SK-N-SH treated with all-trans-retinoic acid at 6 μM for 48 hours (cell line): ENCODE measurements at regions not wholly inside any gene's neighbourhood (a gene's known extent, or its start where the extent isn't known, plus 50 kb on each side); places are given as distances from the start of the nearest gene placed in this dataset.

ENCODE experiments used
- ATAC-seq: fragments of 200-7000 bp; cut with Tn5 transposase; 3 replicates; pipeline ENCODE4 v1.9.1; 2020; ENCODE audit warnings: mild to moderate bottlenecking, moderate library complexity
- BACH2 ChIP-seq: fragments of 250-450 bp; sonication (Bioruptor Pico); IDR thresholded peaks from 2 replicates; pipeline ENCODE4 v1.9.0; 2021; ENCODE audit warnings: mild to moderate bottlenecking, borderline replicate concordance
- CSDC2 ChIP-seq: fragments of 250-450 bp; sonication (Bioruptor Pico); IDR thresholded peaks from 2 replicates; pipeline ENCODE4 v1.5.0; 2020; ENCODE audit warnings: mild to moderate bottlenecking, moderate library complexity
- CSRNP3 ChIP-seq: fragments of 250-450 bp; sonication (Bioruptor Pico); IDR thresholded peaks from 2 replicates; pipeline ENCODE4 v1.5.1; 2021; ENCODE audit warnings: mild to moderate bottlenecking, moderate library complexity
- ESRRG ChIP-seq: fragments of 250-450 bp; sonication (Bioruptor Pico); IDR thresholded peaks from 2 replicates; pipeline ENCODE4 v1.6.1; 2021; ENCODE audit warnings: mild to moderate bottlenecking
- GLIS3 ChIP-seq: fragments of 250-450 bp; sonication (Bioruptor Pico); IDR thresholded peaks from 2 replicates; pipeline ENCODE4 v1.5.0; 2020; ENCODE audit warnings: mild to moderate bottlenecking, moderate library complexity
- ISL1 ChIP-seq: fragments of 250-450 bp; sonication (Bioruptor Pico); IDR thresholded peaks from 2 replicates; pipeline ENCODE4 v2.1.2; 2022; ENCODE audit warnings: mild to moderate bottlenecking, moderate library complexity
- OSR1 ChIP-seq: fragments of 250-450 bp; sonication (Bioruptor Pico); IDR thresholded peaks from 2 replicates; pipeline ENCODE4 v1.8.0; 2022; ENCODE audit warnings: moderate library complexity, mild to moderate bottlenecking, inconsistent platforms
- PPARA ChIP-seq: fragments of 250-450 bp; sonication (Bioruptor Pico); IDR thresholded peaks from 2 replicates; pipeline ENCODE4 v1.5.0; 2020; ENCODE audit warnings: mild to moderate bottlenecking, borderline replicate concordance
- RARB ChIP-seq: fragments of 250-450 bp; sonication (Bioruptor Pico); IDR thresholded peaks from 2 replicates; pipeline ENCODE4 v1.8.0; 2021; ENCODE audit warnings: mild to moderate bottlenecking, moderate library complexity
- SNAI2 ChIP-seq: fragments of 250-450 bp; sonication (Bioruptor Pico); IDR thresholded peaks from 2 replicates; pipeline ENCODE4 v1.5.0; 2020; ENCODE audit warnings: mild to moderate bottlenecking, moderate library complexity
- TCF4 ChIP-seq: fragments of 250-450 bp; sonication (Bioruptor Pico); IDR thresholded peaks from 2 replicates; pipeline ENCODE4 v1.8.0; 2021; ENCODE audit warnings: mild to moderate bottlenecking, moderate library complexity, borderline replicate concordance
- TOX ChIP-seq: fragments of 250-450 bp; sonication (Bioruptor Pico); IDR thresholded peaks from 2 replicates; pipeline ENCODE4 v1.8.0; 2021; ENCODE audit warnings: mild to moderate bottlenecking, moderate library complexity, borderline replicate concordance
- ZFP3 ChIP-seq: fragments of 250-450 bp; sonication (Bioruptor Pico); IDR thresholded peaks from 2 replicates; pipeline ENCODE4 v1.5.0; 2020; ENCODE audit warnings: mild to moderate bottlenecking, moderate library complexity
- ZFP30 ChIP-seq: fragments of 450-650 bp; formaldehyde crosslinking; IDR thresholded peaks from 2 replicates; pipeline ENCODE4 v1.5.0; 2022; ENCODE audit warnings: mild to moderate bottlenecking, moderate library complexity
- ZNF565 ChIP-seq: fragments of 450-650 bp; formaldehyde crosslinking; conservative IDR thresholded peaks from 2 replicates; pipeline ENCODE4 v1.5.0; 2020; ENCODE audit warnings: low read depth, mild to moderate bottlenecking, moderate library complexity
- ZNF70 ChIP-seq: fragments of 450-650 bp; formaldehyde crosslinking; IDR thresholded peaks from 2 replicates; pipeline ENCODE4 v1.5.0; 2020; ENCODE audit warnings: mild to moderate bottlenecking, moderate library complexity
- ZNF8 ChIP-seq: fragments of 450-650 bp; formaldehyde crosslinking; IDR thresholded peaks from 2 replicates; pipeline ENCODE4 v1.5.0; 2020; ENCODE audit warnings: mild to moderate bottlenecking, moderate library complexity
- TF ChIP-seq, protein P1 (sequence below): fragments of 250-450 bp; sonication (Bioruptor Pico); IDR thresholded peaks from 2 replicates; pipeline ENCODE4 v1.5.0; 2020; ENCODE audit warnings: mild to moderate bottlenecking, moderate library complexity
- TF ChIP-seq, protein P2 (sequence below): fragments of 250-450 bp; sonication (Bioruptor Pico); IDR thresholded peaks from 2 replicates; pipeline ENCODE4 v1.8.0; 2020; ENCODE audit warnings: mild to moderate bottlenecking, moderate library complexity, borderline replicate concordance

GRCh38 chr13:36750946-36751345, 68.1 kb upstream of the RFXAP start (continued):
- TF ChIP-seq, protein P1, sequence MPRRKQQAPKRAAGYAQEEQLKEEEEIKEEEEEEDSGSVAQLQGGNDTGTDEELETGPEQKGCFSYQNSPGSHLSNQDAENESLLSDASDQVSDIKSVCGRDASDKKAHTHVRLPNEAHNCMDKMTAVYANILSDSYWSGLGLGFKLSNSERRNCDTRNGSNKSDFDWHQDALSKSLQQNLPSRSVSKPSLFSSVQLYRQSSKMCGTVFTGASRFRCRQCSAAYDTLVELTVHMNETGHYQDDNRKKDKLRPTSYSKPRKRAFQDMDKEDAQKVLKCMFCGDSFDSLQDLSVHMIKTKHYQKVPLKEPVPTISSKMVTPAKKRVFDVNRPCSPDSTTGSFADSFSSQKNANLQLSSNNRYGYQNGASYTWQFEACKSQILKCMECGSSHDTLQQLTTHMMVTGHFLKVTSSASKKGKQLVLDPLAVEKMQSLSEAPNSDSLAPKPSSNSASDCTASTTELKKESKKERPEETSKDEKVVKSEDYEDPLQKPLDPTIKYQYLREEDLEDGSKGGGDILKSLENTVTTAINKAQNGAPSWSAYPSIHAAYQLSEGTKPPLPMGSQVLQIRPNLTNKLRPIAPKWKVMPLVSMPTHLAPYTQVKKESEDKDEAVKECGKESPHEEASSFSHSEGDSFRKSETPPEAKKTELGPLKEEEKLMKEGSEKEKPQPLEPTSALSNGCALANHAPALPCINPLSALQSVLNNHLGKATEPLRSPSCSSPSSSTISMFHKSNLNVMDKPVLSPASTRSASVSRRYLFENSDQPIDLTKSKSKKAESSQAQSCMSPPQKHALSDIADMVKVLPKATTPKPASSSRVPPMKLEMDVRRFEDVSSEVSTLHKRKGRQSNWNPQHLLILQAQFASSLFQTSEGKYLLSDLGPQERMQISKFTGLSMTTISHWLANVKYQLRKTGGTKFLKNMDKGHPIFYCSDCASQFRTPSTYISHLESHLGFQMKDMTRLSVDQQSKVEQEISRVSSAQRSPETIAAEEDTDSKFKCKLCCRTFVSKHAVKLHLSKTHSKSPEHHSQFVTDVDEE (CRISPR knock-in tag), result no peak

GRCh38 chr13:36752673-36753072, 66.3 kb upstream of the RFXAP start:
- no peak for ATAC-seq
- no peak for TF ChIP-seq PPARA (CRISPR knock-in tag)
- peak; percentile 51 for TF ChIP-seq ISL1

DNA sequence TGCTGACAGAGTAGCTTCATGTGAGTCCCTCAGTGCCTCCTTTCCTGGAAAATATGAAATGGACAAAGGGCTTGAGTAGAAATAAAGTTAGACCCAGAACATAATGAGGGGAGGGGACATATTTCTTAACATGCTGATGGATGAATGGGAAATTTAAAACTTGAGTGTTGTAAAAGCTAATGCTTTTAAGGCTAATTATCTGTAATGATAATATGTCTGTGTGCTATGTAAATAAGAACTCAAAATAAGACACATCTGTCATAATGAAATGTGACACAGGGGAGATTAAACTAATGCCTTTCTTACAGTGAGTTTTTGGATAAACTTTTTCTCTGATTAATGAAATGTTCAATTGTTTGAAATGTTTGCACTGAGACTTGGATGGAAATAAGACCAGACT, 65.8 kb upstream of the RFXAP start:
- no peak for ATAC-seq
- TF ChIP-seq RARB (CRISPR knock-in tag) (no peak), ZFP30 (no peak), ZNF70 (CRISPR knock-in tag) (no peak), TCF4 (no peak), OSR1 (CRISPR knock-in tag) (no peak), PPARA (CRISPR knock-in tag) (no peak)
- TF ChIP-seq, all 23 proteins: peak for 0

DNA sequence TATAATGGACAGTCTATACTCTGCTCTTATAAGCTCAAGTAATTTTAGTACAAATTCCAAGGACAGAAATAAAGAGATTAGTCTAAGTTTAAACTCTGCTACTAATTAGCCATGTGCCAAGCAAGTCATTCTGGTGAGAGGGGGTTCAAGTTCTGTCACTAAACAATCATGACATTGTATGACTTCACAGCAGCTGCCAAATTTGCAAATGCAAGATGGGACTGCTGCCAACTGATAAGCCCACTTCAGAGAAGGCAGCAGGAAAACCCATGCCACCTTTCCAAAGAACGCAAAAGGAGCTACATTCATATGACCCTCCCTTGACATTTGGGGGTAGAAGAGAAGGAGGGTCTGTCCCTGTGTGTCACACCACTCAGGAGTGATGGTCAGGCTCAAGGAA, 60.7 kb upstream of the RFXAP start:
- TF ChIP-seq, protein P1 (CRISPR knock-in tag), result peak; percentile 13; the same call in 1 of the 2 replicates
- TF ChIP-seq ISL1 (peak; percentile 19; the same call in 1 of the 2 replicates), RARB (CRISPR knock-in tag) (no peak), BACH2 (CRISPR knock-in tag) (no peak)
- ATAC-seq, result no peak

- no peak for ATAC-seq
- TF ChIP-seq ISL1 (no peak), PPARA (CRISPR knock-in tag) (no peak), ZNF8 (CRISPR knock-in tag) (no peak), CSRNP3 (CRISPR knock-in tag) (no peak)
These were observed 55.8 kb upstream of the RFXAP start for GRCh38 chr13:36763126-36763722.

DNA sequence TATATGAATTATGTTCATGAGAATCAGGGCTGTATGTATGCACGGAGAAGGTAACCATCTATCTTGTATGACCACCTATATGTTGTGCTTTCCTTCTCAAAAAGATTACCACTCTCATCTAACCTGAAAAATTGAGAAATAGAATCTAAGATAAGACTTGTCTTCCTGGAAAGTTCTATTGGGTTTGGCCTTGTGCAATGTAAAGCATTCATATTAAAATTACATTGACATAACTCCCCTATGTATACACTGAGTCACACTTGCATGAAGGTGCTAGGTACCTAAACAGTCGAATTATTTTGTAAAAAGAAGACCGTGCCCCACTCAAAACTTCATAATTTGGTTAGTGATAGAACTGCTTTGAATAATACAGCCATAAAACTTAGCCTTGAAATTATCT, 54.5 kb upstream of the RFXAP start:
- ATAC-seq, result no peak
- TF ChIP-seq CSRNP3 (CRISPR knock-in tag) (no peak), SNAI2 (CRISPR knock-in tag) (no peak), CSDC2 (CRISPR knock-in tag) (no peak), BACH2 (CRISPR knock-in tag) (no peak), OSR1 (CRISPR knock-in tag) (no peak), ZNF565 (no peak), ZNF70 (CRISPR knock-in tag) (no peak), ESRRG (CRISPR knock-in tag) (no peak), GLIS3 (CRISPR knock-in tag) (no peak), TOX (CRISPR knock-in tag) (no peak), ZFP3 (CRISPR knock-in tag) (no peak)
- TF ChIP-seq, protein P2, sequence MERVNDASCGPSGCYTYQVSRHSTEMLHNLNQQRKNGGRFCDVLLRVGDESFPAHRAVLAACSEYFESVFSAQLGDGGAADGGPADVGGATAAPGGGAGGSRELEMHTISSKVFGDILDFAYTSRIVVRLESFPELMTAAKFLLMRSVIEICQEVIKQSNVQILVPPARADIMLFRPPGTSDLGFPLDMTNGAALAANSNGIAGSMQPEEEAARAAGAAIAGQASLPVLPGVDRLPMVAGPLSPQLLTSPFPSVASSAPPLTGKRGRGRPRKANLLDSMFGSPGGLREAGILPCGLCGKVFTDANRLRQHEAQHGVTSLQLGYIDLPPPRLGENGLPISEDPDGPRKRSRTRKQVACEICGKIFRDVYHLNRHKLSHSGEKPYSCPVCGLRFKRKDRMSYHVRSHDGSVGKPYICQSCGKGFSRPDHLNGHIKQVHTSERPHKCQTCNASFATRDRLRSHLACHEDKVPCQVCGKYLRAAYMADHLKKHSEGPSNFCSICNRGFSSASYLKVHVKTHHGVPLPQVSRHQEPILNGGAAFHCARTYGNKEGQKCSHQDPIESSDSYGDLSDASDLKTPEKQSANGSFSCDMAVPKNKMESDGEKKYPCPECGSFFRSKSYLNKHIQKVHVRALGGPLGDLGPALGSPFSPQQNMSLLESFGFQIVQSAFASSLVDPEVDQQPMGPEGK, result no peak
